ENCODE measurements at regions not wholly inside any gene's neighbourhood (a gene's known extent, or its start where the extent isn't known, plus 50 kb on each side); places are given as distances from the start of the nearest gene placed in this dataset.

GRCh38 chr3:147760941-147761340, 351.8 kb downstream of the ZIC1 start:
- no peak for DNase-seq

DNA sequence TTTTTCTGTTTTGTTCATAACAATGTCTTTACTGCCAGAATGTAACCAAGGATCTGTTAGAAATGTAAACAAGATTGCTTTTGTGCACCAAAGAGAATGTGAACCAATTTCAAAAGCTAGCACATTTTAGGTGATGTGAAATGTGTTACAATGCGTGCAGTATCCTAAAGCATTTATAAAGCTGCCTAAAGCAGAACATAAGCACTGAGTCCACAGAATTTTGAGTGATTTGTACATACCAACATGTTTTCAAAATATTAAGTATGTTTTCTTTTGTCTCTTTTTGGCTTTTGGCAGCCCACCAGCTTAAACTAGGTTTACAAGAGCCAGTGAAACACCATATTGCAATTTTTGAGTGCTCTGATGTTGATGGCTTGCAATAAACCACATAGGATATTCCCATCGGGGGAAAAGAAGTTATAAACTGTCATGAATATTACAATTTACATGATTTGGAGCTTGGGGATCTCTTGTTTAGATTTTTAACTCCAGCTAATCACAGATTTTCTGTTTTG, 364.0 kb downstream of the ZIC1 start:
- no peak for DNase-seq

- DNase-seq: no peak
These were observed 366.2 kb downstream of the ZIC1 start for GRCh38 chr3:147775411-147775810.

- DNase-seq: no peak
These were observed 366.8 kb downstream of the ZIC1 start for GRCh38 chr3:147775816-147776530.

DNA sequence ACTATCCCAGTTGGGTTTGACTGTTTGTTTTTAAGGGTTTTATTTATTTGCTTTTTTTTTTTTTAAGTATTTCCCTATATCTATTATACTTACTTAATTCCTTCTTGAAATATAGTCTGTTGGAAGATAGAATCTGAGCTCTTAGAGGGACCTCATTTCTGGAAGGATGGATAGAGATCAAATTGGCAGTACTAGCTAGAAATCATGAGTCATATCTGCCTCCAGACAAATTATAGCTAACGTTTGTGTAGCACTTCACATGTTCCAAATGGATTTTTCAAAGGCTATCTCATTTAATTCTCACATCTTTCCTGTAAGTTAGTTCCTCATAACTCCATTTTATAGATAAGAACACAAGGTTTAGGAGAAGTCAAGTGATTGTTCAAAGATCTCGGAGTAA, 384.7 kb downstream of the ZIC1 start:
- DNase-seq: no peak

DNA sequence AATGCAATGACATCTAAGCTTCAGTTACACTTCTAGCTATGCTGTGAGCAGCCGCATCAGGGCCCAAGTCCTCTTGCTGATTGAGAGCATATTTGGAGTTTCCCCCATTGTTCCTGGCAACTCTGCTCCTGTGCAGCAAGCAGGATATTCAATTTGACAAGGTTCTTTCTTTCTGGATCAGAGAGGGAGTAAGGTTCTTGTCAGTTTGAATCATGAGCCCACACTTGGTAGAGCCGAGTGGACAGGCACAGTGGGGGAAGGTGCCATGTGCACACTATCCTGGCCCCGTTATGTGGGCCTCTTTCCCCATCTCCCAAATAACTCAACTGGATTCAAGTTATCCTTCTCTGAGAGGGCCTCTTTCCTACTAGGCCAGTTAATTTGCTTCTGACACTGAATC, 385.4 kb downstream of the ZIC1 start:
- DNase-seq: no peak

DNA sequence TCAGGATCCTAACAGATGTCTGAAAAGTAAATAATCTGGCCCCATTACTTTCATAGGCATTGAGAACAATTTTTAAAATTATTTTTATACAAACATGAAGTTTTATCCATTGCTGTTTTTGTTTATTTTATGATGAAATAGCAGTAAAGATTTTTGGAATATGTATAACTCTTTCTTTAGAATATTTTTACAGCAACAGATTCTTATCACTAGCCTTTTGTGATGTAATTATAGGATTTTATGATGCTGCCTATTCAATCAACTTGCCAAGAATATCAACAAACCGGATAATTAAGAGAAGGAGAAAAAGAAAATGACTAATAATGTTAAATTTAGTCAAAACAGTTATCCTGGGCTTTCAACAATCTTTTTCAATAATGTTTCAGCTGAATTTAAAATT, 386.3 kb downstream of the ZIC1 start:
- DNase-seq: no peak

GRCh38 chr3:147797095-147797494, 387.9 kb downstream of the ZIC1 start:
- no peak for DNase-seq

- no peak for DNase-seq
These were observed 390.4 kb downstream of the ZIC1 start for GRCh38 chr3:147799601-147800000.

DNA sequence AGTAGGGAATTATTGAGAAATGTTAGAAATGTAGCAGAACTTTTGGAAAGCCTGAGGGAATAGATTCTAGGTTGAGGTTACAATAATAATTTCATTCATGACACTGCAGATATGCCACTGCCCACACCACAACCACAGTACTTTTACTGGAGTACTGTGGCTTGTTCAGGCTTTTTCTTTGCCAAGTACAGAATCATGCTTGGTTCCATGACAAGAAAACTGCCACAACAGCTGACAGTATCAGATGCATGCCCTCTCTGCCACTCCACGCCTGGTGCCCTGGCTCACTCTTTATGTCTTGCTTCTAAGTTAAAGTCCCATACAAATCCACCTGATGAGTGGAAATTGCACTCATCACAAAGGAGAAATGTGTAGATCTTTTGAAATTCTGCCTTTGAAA, 398.6 kb downstream of the ZIC1 start:
- DNase-seq: no peak

DNA sequence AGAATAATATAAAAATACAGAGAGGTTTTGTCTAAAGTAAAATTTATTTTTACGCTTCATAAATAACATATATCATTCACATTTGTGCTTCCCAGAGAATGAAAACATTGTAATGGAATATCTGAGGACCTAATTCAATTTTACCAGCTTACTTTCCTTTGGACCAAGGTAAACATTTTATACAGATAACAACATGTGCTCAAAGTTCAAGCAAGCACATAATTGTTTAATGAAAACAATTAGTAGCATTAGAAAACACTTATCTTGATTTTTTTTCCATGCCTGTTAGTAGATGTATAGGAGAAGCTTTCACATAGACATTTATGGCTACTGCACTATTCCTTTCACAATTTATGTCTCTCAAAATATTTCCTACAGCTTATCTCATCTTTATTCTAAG, 400.0 kb downstream of the ZIC1 start:
- no peak for DNase-seq

DNA sequence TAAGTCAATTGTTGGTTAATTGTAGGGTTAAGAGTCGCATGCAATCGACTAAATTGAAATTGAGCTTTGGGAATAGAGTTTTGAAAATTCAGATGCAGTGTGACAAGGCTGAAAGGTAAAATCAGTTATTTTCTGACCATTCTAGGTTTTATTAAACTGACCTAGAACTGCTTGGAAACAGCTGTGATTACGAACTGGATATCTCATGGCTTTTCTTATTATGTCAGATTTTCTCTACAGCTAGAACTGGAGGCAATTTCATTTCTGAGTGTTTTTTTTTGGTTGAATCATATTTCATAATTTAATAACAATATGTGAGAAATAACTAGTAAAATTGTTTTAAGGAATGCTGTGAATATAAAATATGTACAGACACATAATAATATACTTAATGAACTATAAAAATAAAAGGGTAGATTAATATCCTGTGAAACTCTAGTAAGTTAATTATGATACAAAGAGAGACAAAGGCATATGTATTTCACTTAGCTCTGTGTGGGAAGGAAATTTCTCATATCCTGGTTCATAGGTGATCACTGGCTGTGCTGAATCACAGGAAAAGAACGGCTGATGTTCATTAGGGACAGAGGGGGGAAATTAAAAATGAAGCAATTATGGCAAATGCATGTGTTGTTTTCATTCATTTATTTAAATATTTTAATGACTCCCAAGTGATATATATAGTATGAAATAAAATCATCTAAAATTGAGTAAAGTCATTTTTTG, 403.2 kb downstream of the ZIC1 start:
- no peak for DNase-seq

- no peak for DNase-seq
These were observed 404.1 kb downstream of the ZIC1 start for GRCh38 chr3:147813256-147813655.

GRCh38 chr3:147816752-147817151, 407.6 kb downstream of the ZIC1 start:
- no peak for DNase-seq

DNA sequence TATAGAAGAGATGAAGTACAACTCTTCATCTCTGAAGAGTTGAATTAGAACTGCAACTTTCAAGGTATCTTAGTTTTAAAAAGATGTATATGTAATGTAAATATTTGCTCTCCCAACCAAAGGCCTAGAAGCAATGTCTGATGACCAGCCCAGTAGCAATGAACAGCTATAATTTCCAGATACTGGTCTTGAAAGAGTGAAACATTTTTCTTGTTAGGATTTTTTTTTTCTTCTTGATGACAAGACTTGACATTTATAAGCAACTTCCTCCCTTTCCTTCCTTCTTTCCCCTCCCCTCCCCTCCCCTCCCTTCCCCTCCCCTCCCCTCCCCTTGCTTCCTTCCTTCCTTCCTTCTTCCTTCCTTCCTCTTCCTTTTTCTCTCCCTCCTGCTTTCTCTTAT, 423.4 kb downstream of the ZIC1 start:
- DNase-seq: no peak

- DNase-seq: no peak
These were observed 427.2 kb downstream of the ZIC1 start for GRCh38 chr3:147836330-147836729.

DNA sequence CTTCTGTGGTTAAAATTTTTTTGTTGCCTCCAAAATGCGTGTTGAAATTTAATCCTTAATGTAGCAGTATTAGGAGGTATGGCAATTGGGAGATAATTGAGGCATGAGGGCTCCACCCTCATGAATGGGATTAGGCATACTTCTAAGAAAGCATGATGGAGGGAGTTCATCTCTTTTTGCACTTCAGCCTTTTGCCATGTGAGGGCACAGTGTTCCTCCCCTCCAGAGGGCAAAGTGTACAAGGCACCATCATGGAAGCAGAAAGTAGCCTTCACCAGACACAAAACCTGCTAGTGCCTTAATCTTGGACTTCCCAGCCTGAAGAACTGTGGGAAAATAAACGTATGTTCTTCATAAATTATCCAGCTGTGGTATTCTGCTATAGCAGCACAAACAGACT, 429.5 kb downstream of the ZIC1 start:
- no peak for DNase-seq

GRCh38 chr3:147843331-147843730, 434.2 kb downstream of the ZIC1 start:
- no peak for DNase-seq

DNA sequence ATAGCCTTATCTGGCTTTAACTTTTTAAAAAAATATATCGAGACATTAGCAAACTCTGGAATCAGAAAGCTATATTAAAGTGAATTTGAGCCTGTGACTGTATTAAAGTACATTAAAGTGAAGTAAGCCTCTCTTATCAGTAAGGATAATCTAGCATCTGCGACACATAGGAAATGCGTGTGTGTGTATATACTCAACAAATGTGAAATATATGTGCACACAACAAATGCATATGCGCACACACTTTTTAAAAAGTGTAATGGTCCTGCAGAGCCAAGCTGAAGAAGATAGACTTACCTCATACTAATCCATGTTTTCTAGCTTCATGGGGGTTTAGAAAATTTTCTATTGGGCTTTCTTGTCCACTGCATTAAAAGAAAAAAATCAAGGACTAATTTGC, 437.1 kb downstream of the ZIC1 start:
- DNase-seq: no peak

DNA sequence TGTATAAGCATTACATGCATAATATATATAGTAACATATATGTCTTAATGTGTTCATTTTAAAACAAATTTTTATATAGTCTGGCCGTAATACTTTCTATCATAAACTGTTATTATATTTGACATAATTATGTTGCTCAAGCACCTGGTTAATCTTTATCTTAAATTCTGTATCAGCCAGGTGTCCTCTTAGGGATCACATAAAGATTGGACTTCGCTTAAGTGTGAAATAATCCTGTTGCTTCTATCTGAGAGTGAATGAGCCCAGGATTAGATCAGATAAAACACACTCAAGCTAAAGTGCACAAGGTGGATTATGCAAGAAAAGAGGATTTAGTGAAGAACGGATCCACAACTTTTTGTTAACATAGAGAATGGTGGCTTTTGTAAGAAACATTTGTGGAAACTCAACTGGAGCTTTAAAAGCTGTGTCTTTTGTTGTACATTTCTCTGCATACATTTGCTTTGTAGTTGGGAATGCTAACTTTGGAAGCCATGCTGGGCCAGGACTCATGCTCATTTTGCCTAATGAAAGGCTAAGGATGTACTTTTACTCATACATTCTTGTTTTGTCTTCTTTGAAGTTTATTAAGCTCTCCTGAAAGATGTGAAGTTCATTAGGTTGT, 437.8 kb downstream of the ZIC1 start:
- no peak for DNase-seq

- no peak for DNase-seq
These were observed 441.9 kb downstream of the ZIC1 start for GRCh38 chr3:147851062-147851461.

DNA sequence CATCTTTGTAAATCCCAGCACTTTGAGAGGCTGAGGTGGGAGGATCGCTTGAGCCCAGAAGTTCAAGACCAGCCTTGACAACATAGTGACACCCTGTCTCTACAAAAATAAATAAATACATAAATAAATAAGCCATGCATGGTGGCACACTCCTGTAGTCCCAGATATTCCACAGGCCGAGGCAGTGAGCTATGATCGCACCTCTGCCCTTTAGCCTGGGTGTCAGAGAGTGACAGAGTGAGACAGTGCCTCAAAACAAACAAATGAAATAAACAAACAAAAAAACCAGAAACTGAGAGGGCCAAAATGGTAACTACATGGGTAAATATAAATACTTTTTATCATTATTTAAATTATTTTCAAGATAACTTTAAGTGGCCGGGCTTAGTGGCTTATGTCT, 445.4 kb downstream of the ZIC1 start:
- no peak for DNase-seq

DNA sequence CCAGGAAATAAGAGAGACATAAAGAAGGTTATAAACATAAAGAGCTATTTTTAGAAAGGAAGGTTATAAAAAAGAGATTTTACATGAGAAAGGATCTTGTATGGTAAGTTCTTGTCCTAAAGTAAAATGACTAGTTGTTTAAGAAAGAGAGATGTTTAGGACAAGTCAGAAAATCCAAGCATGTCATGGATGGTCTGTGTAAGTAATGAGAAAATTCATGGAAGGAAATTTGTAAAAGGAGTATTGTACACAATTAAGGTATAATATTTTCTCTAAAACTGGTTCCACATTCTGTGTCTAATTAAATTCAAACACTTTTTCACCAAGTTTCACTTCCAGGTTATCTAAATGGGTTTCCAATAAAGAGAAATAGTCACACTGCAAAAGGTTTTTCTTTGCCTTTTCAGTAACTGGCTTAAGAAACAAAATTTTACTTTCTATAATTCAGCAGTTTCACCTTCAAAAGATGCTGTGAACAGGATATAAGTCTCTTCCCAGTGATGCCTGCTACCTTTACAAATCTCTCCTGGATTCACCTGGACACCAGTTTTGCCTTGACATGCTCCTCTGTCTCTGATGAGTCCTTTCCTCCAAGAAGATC, 455.7 kb downstream of the ZIC1 start:
- no peak for DNase-seq

- DNase-seq: no peak
These were observed 457.4 kb downstream of the ZIC1 start for GRCh38 chr3:147866561-147866960.

All from T1000 (cell line).